ENCODE measurements at regions not wholly inside any gene's neighbourhood (a gene's known extent, or its start where the extent isn't known, plus 50 kb on each side); places are given as distances from the start of the nearest gene placed in this dataset.

DNA sequence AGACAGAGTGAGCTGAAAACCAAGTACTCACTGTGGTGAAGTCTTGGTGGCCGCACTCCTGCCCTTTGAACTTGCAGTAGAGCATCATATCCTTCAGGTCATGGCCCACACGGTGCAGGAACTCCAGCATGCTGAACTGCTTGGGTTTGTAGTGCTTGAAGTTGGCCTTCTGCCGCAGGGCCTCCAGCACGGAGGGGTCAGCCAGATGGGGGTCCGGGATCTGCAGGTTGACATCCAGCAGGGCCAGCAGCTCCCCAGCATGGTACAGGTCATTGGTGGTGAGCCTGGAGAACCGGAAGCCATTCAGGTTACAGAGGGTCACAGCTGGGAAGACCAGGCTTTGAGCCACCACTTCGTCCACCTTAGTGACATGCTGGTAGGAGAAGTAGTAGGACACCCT is 99.1 kb upstream of the CCL2 start:
- Histone ChIP-seq H3K4me1 (ENCODE audit: control insufficient read depth in 4 of 4, insufficient read depth in 4 of 4, low read length in 3 of 4) (no peaks in the 10 kb centered on the region), H3K9me3 (ENCODE audit: control insufficient read depth in 4 of 4, low read length in 3 of 4) (peaks cover 0 to 7% (median 0%) of the 10 kb centered on the region in 4 donors), H3K27ac (ENCODE audit: low read depth in 1 of 2, low read length in 2 of 2) (no peak overlapping the region), H3K36me3 (ENCODE audit: control insufficient read depth in 4 of 4, insufficient read depth in 3 of 4, low read depth in 1 of 4, low read length in 3 of 4) (no peaks in the 10 kb centered on the region), H3K4me3 (ENCODE audit: low read depth in 1 of 3, low read length in 3 of 3) (no peak overlapping the region), H3K27me3 (ENCODE audit: control insufficient read depth in 4 of 4, insufficient read depth in 4 of 4, low read length in 3 of 4) (peaks cover 0 to 20% (median 7%) of the 10 kb centered on the region in 4 donors), H3K9ac (ENCODE audit: low read depth in 1 of 2, low read length in 2 of 2) (no peak overlapping the region)
- 78% methylated on average over 7 of the region's 7 CpGs for WGBS
- no peak for DNase-seq (ENCODE audit: low spot score)
- TF ChIP-seq TAF1 (conservative IDR thresholded peaks at IDR 0.05) (no peak), HNF4A (conservative IDR thresholded peaks at IDR 0.05) (no peak), NR2F2 (IDR thresholded peaks at IDR 0.05) (no peak), HNF4G (IDR thresholded peaks at IDR 0.05) (no peak), EGR1 (IDR thresholded peaks at IDR 0.05; ENCODE audit: low read depth in 2 of 2) (no peak), FOXA2 (IDR thresholded peaks at IDR 0.05) (no peak), JUND (IDR thresholded peaks at IDR 0.05) (no peak), RAD21 (IDR thresholded peaks at IDR 0.05) (no peak), SP1 (IDR thresholded peaks at IDR 0.05) (no peak), YY1 (IDR thresholded peaks at IDR 0.05) (no peak)
- TF ChIP-seq, protein P1, sequence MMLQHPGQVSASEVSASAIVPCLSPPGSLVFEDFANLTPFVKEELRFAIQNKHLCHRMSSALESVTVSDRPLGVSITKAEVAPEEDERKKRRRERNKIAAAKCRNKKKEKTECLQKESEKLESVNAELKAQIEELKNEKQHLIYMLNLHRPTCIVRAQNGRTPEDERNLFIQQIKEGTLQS (IDR thresholded peaks at IDR 0.05): no peak
- TF ChIP-seq, protein P2, sequence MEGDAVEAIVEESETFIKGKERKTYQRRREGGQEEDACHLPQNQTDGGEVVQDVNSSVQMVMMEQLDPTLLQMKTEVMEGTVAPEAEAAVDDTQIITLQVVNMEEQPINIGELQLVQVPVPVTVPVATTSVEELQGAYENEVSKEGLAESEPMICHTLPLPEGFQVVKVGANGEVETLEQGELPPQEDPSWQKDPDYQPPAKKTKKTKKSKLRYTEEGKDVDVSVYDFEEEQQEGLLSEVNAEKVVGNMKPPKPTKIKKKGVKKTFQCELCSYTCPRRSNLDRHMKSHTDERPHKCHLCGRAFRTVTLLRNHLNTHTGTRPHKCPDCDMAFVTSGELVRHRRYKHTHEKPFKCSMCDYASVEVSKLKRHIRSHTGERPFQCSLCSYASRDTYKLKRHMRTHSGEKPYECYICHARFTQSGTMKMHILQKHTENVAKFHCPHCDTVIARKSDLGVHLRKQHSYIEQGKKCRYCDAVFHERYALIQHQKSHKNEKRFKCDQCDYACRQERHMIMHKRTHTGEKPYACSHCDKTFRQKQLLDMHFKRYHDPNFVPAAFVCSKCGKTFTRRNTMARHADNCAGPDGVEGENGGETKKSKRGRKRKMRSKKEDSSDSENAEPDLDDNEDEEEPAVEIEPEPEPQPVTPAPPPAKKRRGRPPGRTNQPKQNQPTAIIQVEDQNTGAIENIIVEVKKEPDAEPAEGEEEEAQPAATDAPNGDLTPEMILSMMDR (IDR thresholded peaks at IDR 0.05; ENCODE audit: low read depth, low read length, missing input control): no peak
- TF ChIP-seq, protein P3, sequence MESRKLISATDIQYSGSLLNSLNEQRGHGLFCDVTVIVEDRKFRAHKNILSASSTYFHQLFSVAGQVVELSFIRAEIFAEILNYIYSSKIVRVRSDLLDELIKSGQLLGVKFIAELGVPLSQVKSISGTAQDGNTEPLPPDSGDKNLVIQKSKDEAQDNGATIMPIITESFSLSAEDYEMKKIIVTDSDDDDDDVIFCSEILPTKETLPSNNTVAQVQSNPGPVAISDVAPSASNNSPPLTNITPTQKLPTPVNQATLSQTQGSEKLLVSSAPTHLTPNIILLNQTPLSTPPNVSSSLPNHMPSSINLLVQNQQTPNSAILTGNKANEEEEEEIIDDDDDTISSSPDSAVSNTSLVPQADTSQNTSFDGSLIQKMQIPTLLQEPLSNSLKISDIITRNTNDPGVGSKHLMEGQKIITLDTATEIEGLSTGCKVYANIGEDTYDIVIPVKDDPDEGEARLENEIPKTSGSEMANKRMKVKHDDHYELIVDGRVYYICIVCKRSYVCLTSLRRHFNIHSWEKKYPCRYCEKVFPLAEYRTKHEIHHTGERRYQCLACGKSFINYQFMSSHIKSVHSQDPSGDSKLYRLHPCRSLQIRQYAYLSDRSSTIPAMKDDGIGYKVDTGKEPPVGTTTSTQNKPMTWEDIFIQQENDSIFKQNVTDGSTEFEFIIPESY (IDR thresholded peaks at IDR 0.05): no peak
- TF ChIP-seq, protein P4, sequence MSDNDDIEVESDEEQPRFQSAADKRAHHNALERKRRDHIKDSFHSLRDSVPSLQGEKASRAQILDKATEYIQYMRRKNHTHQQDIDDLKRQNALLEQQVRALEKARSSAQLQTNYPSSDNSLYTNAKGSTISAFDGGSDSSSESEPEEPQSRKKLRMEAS (IDR thresholded peaks at IDR 0.05): no peak

DNA sequence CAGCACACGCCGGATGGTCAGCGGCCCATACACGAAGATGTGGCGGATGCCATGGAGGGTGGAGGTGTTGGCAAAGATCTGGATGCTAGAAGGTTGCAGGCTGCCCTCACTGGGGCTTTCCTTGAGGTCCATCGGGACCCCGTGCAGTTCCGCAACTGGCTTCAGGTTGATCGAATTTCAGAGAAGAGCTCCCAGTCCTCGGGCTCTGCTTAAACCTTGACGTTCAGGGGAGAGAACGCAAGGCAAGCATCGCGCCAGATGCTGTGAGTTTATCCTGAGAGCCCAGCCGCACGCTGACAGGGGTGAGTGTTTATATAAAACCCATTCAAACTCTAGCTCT is 98.7 kb upstream of the CCL2 start:
- TF ChIP-seq FOXA1 (IDR thresholded peaks at IDR 0.05) (no peak), JUND (IDR thresholded peaks at IDR 0.05) (no peak), NR2F2 (IDR thresholded peaks at IDR 0.05) (no peak), SP1 (IDR thresholded peaks at IDR 0.05) (no peak), RXRA (IDR thresholded peaks at IDR 0.05) (no peak), YY1 (IDR thresholded peaks at IDR 0.05) (no peak), EGR1 (IDR thresholded peaks at IDR 0.05; ENCODE audit: low read depth in 2 of 2) (no peak), HNF4G (IDR thresholded peaks at IDR 0.05) (no peak), FOXA2 (IDR thresholded peaks at IDR 0.05) (no peak), GABPA (IDR thresholded peaks at IDR 0.05 in 1 of 2, conservative IDR thresholded peaks at IDR 0.05 in 1 of 2) (no peak), HNF4A (conservative IDR thresholded peaks at IDR 0.05) (no peak), RAD21 (IDR thresholded peaks at IDR 0.05) (no peak), TAF1 (conservative IDR thresholded peaks at IDR 0.05) (no peak)
- TF ChIP-seq, protein P2 (IDR thresholded peaks at IDR 0.05; ENCODE audit: low read depth, low read length, missing input control): no peak
- TF ChIP-seq, protein P3 (IDR thresholded peaks at IDR 0.05): no peak
- TF ChIP-seq, protein P4 (IDR thresholded peaks at IDR 0.05): no peak
- TF ChIP-seq, protein P5, sequence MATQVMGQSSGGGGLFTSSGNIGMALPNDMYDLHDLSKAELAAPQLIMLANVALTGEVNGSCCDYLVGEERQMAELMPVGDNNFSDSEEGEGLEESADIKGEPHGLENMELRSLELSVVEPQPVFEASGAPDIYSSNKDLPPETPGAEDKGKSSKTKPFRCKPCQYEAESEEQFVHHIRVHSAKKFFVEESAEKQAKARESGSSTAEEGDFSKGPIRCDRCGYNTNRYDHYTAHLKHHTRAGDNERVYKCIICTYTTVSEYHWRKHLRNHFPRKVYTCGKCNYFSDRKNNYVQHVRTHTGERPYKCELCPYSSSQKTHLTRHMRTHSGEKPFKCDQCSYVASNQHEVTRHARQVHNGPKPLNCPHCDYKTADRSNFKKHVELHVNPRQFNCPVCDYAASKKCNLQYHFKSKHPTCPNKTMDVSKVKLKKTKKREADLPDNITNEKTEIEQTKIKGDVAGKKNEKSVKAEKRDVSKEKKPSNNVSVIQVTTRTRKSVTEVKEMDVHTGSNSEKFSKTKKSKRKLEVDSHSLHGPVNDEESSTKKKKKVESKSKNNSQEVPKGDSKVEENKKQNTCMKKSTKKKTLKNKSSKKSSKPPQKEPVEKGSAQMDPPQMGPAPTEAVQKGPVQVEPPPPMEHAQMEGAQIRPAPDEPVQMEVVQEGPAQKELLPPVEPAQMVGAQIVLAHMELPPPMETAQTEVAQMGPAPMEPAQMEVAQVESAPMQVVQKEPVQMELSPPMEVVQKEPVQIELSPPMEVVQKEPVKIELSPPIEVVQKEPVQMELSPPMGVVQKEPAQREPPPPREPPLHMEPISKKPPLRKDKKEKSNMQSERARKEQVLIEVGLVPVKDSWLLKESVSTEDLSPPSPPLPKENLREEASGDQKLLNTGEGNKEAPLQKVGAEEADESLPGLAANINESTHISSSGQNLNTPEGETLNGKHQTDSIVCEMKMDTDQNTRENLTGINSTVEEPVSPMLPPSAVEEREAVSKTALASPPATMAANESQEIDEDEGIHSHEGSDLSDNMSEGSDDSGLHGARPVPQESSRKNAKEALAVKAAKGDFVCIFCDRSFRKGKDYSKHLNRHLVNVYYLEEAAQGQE (IDR thresholded peaks at IDR 0.05): no peak
- TF ChIP-seq, protein P1 (IDR thresholded peaks at IDR 0.05): no peak
- no peak overlapping the region for H3K4me3 ChIP-seq (ENCODE audit: low read depth in 1 of 3, low read length in 3 of 3)
- peaks cover 0 to 7% (median 0%) of the 10 kb centered on the region in 4 donors for H3K9me3 ChIP-seq (ENCODE audit: control insufficient read depth in 4 of 4, low read length in 3 of 4)
- H3K36me3 ChIP-seq (ENCODE audit: control insufficient read depth in 4 of 4, insufficient read depth in 3 of 4, low read depth in 1 of 4, low read length in 3 of 4): no peaks in the 10 kb centered on the region
- no peaks in the 10 kb centered on the region for H3K4me1 ChIP-seq (ENCODE audit: control insufficient read depth in 4 of 4, insufficient read depth in 4 of 4, low read length in 3 of 4)
- no peak overlapping the region for H3K27ac ChIP-seq (ENCODE audit: low read depth in 1 of 2, low read length in 2 of 2)
- WGBS: 46% methylated on average over 16 of the region's 16 CpGs
- H3K9ac ChIP-seq (ENCODE audit: low read depth in 1 of 2, low read length in 2 of 2): no peak overlapping the region
- no peak for DNase-seq (ENCODE audit: low spot score)
- peaks cover 0 to 20% (median 7%) of the 10 kb centered on the region in 4 donors for H3K27me3 ChIP-seq (ENCODE audit: control insufficient read depth in 4 of 4, insufficient read depth in 4 of 4, low read length in 3 of 4)

All from liver (tissue), 8 donors.